ENCODE measurements at regions not wholly inside any gene's neighbourhood (a gene's known extent, or its start where the extent isn't known, plus 50 kb on each side); places are given as distances from the start of the nearest gene placed in this dataset.

GRCh38 chr12:125755512-125755911 is 690.3 kb downstream of the AACS start:
- TF ChIP-seq CTCF (IDR thresholded peaks at IDR 0.05) (no peak), POLR2A (IDR thresholded peaks at IDR 0.05) (no peak)
